Umbilical cord (tissue), 1 donor: ENCODE measurements at regions not wholly inside any gene's neighbourhood (a gene's known extent, or its start where the extent isn't known, plus 50 kb on each side); places are given as distances from the start of the nearest gene placed in this dataset.

Source experiments
- DNase-seq: peaks from one replicate; pipeline ENCODE4 v3.0.0-alpha.2; 2015; ENCODE audit warnings: low spot score

GRCh38 chr11:131190446-131190845 lies 180.0 kb upstream of the NTM start:
- peak; percentile 56 for DNase-seq

- DNase-seq, result no peak
These were observed 178.8 kb upstream of the NTM start for GRCh38 chr11:131191606-131192005.

GRCh38 chr11:131192628-131193027 lies 177.8 kb upstream of the NTM start:
- no peak for DNase-seq

GRCh38 chr11:131193031-131193501 lies 177.3 kb upstream of the NTM start:
- DNase-seq, result no peak

- DNase-seq, result no peak
These were observed 175.7 kb upstream of the NTM start for GRCh38 chr11:131194726-131195125.

GRCh38 chr11:131195661-131196517 lies 174.5 kb upstream of the NTM start:
- DNase-seq, result peak; percentile 83

- DNase-seq, result no peak
These were observed 172.0 kb upstream of the NTM start for GRCh38 chr11:131198161-131199014.

GRCh38 chr11:131199015-131199280 lies 171.5 kb upstream of the NTM start:
- DNase-seq, result no peak

GRCh38 chr11:131201674-131202073 lies 168.7 kb upstream of the NTM start:
- no peak for DNase-seq

GRCh38 chr11:131203040-131203439 lies 167.4 kb upstream of the NTM start:
- DNase-seq, result peak; percentile 51

GRCh38 chr11:131204282-131204681 lies 166.1 kb upstream of the NTM start:
- DNase-seq, result no peak

- DNase-seq, result peak; percentile 66
These were observed 165.5 kb upstream of the NTM start for GRCh38 chr11:131204765-131205380.

- no peak for DNase-seq
These were observed 163.7 kb upstream of the NTM start for GRCh38 chr11:131206671-131207070.

- no peak for DNase-seq
These were observed 162.5 kb upstream of the NTM start for GRCh38 chr11:131207901-131208300.

- DNase-seq, result peak; percentile 40
These were observed 152.8 kb upstream of the NTM start for GRCh38 chr11:131217313-131218310.

GRCh38 chr11:131218542-131218941 lies 151.9 kb upstream of the NTM start:
- no peak for DNase-seq

- DNase-seq, result no peak
These were observed 150.8 kb upstream of the NTM start for GRCh38 chr11:131219646-131220045.

- DNase-seq, result peak; percentile 89
These were observed 147.0 kb upstream of the NTM start for GRCh38 chr11:131223198-131223991.

GRCh38 chr11:131228378-131228777 lies 142.0 kb upstream of the NTM start:
- DNase-seq, result peak; percentile 57

GRCh38 chr11:131229221-131229620 lies 141.2 kb upstream of the NTM start:
- no peak for DNase-seq
